NCI-H524 (cell line): ENCODE measurements at regions not wholly inside any gene's neighbourhood (a gene's known extent, or its start where the extent isn't known, plus 50 kb on each side); places are given as distances from the start of the nearest gene placed in this dataset.

Experiments used
- DNase-seq, 2 experiments: peaks; one replicate each; lab custom pipeline; 2025; lab: John Stamatoyannopoulos, UW

DNA sequence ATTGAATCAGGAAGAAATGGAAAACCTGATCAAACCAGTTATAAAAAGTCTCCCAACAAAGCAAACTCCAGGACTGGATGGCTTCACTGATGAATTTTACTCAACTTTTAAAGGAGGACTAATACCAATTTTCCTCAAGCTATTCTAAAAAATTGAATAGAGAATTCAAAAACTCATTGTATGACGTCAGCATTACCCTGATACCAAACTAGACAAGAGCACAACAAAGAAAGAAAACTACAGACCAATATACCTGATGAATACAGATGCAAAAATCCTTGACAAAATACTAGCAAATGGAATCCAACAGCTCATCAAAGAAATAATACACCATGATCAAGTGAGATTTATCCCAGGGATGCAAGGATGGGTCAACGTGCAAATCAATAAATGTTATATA, 172.9 kb downstream of the FNDC1 start:
- DNase-seq = no peak

DNA sequence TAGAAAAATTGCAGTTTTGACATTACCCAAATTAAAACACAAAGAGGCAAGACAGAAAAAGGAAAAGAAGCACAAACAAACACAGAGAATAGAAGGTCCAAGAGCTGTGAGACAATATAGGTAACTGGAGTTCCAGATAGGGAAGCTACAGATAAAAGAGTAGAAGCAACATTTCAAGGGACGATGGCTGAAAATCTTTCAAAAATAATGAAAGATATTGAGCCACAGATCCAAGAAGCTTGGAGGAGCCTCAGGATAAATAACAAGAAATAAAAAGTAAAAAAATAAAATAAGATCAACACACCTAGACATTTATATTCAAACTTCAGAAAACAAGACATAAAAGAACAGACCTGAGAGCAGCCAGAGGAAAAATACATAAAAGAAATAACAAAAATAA, 164.9 kb downstream of the FNDC1 start:
- no peak for DNase-seq

DNA sequence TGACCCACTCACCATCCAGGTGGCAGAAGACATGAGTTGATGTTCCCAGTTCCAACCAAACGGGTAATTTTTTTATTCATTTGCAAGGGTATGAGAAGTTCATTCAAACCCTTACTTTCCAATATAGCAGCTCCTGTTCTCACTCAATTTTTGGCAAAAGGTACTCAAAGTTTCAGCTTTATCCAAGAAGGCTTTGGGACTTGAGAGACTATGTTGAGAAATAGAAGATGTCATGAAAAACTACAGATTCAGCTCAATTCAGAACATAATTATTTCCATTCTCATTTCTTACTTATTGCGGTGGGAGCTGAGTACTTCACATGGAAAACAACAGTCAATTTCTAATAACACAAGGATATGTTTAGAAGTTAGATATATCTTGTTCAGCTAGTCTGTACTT, 162.3 kb downstream of the FNDC1 start:
- DNase-seq = no peak

DNA sequence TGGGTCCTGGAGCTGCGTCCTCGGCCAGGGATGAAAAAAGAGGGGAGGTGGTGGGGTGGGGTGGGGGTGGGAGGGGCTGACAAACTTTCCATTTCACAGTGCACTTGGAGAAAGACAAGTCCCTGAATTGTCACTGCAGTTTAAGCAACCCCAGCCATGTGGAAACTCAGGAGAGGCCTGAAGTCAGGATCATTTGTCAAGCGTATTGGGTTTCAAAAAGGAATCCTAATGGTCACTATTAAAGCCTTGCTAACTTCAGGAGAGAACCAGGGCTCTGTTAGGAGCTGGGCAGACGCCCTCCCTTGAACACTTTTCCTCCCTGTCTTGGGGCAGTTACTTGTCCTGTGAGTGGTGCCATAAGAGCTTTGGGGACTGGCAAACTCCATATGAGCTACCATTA, 159.9 kb downstream of the FNDC1 start:
- DNase-seq = no peak

DNA sequence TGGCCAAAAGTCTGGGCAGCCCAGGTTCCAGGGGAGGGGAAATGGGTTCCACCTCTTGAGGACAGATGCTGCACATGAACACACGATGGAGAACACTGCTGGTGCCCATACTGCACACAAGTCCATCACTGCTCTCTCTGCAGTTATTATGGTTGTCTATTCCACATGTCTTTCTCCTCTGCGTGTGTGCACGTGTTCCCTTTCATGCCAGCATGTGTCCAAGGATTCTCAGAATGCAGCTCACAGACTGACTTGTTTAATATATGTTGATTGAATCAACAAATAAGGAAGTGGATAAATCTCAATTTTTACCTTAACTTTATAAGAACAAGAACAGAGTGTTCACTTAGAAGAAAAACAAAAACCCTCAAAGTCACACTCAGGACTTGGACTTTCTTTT, 158.9 kb downstream of the FNDC1 start:
- no peak for DNase-seq

DNA sequence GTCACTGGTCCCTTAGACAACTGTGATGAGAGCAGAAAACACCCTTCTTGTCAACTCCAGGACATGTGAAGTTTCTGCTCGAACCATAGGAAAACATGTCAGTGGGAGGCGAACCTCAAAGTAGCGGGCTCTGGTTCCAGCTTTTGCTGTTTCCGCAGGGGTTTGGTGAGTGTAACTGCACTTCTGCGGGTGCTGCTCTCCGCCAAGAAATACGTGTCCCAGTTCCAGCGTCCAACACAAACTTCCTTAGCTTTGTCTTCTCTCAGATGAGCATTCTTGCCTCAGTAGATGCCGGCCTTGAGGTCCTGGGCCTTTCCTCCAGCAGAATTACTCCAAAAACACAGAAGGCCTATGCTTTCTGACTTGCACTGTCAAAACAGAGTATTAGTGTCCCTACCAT, 156.3 kb downstream of the FNDC1 start:
- DNase-seq = no peak

DNA sequence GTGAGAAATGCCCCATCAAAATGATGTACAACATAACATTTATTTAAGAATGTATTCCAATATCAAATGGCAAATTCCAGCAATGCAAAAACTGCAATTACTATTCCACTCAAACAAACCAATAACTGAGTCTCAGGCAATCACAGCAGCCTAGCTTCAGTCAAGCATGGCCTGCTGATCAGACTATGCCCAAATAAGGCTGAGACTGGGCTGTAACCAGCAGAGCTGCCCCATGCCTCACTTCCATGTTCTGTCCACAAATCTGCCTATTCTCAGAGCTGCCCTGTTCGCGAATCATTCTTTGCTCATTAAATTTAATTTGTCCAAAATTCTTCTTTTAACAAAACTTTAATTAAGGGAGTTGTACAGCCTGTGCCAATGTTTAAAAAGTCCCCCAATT, 155.4 kb downstream of the FNDC1 start:
- no peak for DNase-seq
